Psoas muscle (tissue), 7 donors: ENCODE measurements at regions not wholly inside any gene's neighbourhood (a gene's known extent, or its start where the extent isn't known, plus 50 kb on each side); places are given as distances from the start of the nearest gene placed in this dataset.

Experiments used
- ATAC-seq, 4 donors: fragments of 200-7000 bp; cut with Tn5 transposase; one replicate each; pipeline ENCODE4 v1.9.1; 2020; ENCODE audit warnings: moderate library complexity in 3 of 4, mild to moderate bottlenecking in 2 of 4
- DNase-seq, 2 donors: peaks; one replicate each; pipeline ENCODE4 v3.0.0-alpha.2; 2020
- H3K27ac ChIP-seq: fragments of 200-600 bp; one replicate; pipeline ENCODE4 v1.8.0; 2022
- H3K27me3 ChIP-seq, 3 donors: fragments of 200-600 bp in 1 of 3; one replicate each; pipeline versions ENCODE4 v1.6.1 to v1.8.0; 2013 to 2022; ENCODE audit warnings: low read length in 2 of 3, mild to moderate bottlenecking in 2 of 3, moderate library complexity in 1 of 3; ENCODE audit not compliant: insufficient read depth in 3 of 3
- H3K36me3 ChIP-seq, 2 donors: fragments of 200-600 bp in 1 of 2; one replicate each; pipeline versions ENCODE4 v1.6.1 to v1.8.0; 2013 to 2022; ENCODE audit warnings: low read depth in 1 of 2, mild to moderate bottlenecking in 1 of 2, moderate library complexity in 1 of 2; ENCODE audit not compliant: insufficient read depth in 1 of 2
- H3K4me1 ChIP-seq: fragments of 200-600 bp; one replicate; pipeline ENCODE4 v1.8.0; 2022
- H3K4me3 ChIP-seq: fragments of 200-600 bp; one replicate; pipeline ENCODE4 v1.8.0; 2022; ENCODE audit warnings: mild to moderate bottlenecking
- H3K9me3 ChIP-seq: fragments of 200-600 bp; one replicate; pipeline ENCODE4 v1.8.0; 2022
- CTCF ChIP-seq: fragments of 200-600 bp; IDR thresholded peaks from one replicate; pipeline ENCODE4 v1.8.0; 2022; ENCODE audit warnings: antibody characterized with exemption
- WGBS, 3 donors: extraction: QIAGEN DNeasy Blood & Tissue Kit; methylation state at CpG; one replicate each; pipeline versions ENCODE4 v1.1.6 to v1.1.7; 2013; 5-methylcytosine and 5-hydroxymethylcytosine counted together
- intact Hi-C, 2 donors: fragments of 100-400 bp; cut with DNase I; formaldehyde crosslinking; loops; one replicate each; pipeline versions ENCODE4 v1.11.0 to v1.14.2; 2022
- donor health status: healthy with polysubstance abuse.
- donor health status: DM: no; HTN: no; CAD: no; lungs with moderate emphysema.
- donor health status: Bipolar disorder and iron deficiency.
- donor health status: healthy.
- donor health status: DM: yes; HTN: yes; CAD: no.
- donor health status: DM: no; HTN: no; CAD: no.
- donor health status: DM: yes; HTN: yes; CAD: no.

GRCh38 chr14:36405589-36406274 is 85.3 kb upstream of the MBIP start:
- no peaks in the 10 kb centered on the region for H3K4me1 ChIP-seq
- H3K36me3 ChIP-seq: no peaks in the 10 kb centered on the region
- no peak overlapping the region for H3K27ac ChIP-seq
- WGBS, 3 donors: 86 to 95% (median 94%) methylated on average over 1 of the region's 1 CpG
- no peaks in the 10 kb centered on the region for H3K27me3 ChIP-seq
- no peak overlapping the region for H3K4me3 ChIP-seq
- no peaks in the 10 kb centered on the region for H3K9me3 ChIP-seq
- intact Hi-C loops: no loop called here
- DNase-seq (no peak), ATAC-seq (no peak)
- no peak for TF ChIP-seq CTCF

- Histone ChIP-seq H3K27ac (no peak overlapping the region), H3K27me3 (no peaks in the 10 kb centered on the region), H3K36me3 (no peaks in the 10 kb centered on the region), H3K4me3 (no peak overlapping the region), H3K9me3 (no peaks in the 10 kb centered on the region), H3K4me1 (no peaks in the 10 kb centered on the region)
- DNase-seq: no peak
- no peak for ATAC-seq
- no peak for TF ChIP-seq CTCF
- intact Hi-C loops: no loop called here
- WGBS, 3 donors: 63 to 70% (median 67%) methylated on average over 2 of the region's 2 CpGs
These were observed 82.4 kb upstream of the MBIP start for GRCh38 chr14:36402867-36403266.

- H3K9me3 ChIP-seq: no peaks in the 10 kb centered on the region
- H3K27ac ChIP-seq: no peak overlapping the region
- H3K4me3 ChIP-seq: no peak overlapping the region
- intact Hi-C loops: no loop called here
- 86 to 89% (median 86%) methylated on average over 5 of the region's 5 CpGs for WGBS, 3 donors
- TF ChIP-seq CTCF: no peak
- H3K4me1 ChIP-seq: no peaks in the 10 kb centered on the region
- H3K36me3 ChIP-seq: no peaks in the 10 kb centered on the region
- no peaks in the 10 kb centered on the region for H3K27me3 ChIP-seq
- ATAC-seq (no peak), DNase-seq (no peak)
These were observed 78.2 kb upstream of the MBIP start for GRCh38 chr14:36398463-36399291.

- H3K4me1 ChIP-seq: no peaks in the 10 kb centered on the region
- H3K4me3 ChIP-seq: no peak overlapping the region
- intact Hi-C loops: no loop called here
- no peak overlapping the region for H3K27ac ChIP-seq
- no peaks in the 10 kb centered on the region for H3K36me3 ChIP-seq
- no peak for TF ChIP-seq CTCF
- no peak for DNase-seq
- ATAC-seq: no peak
- no peaks in the 10 kb centered on the region for H3K27me3 ChIP-seq
- H3K9me3 ChIP-seq: no peaks in the 10 kb centered on the region
These were observed 76.9 kb upstream of the MBIP start for GRCh38 chr14:36397357-36397756.
